HUDEP-2 (cell line): ENCODE measurements at regions not wholly inside any gene's neighbourhood (a gene's known extent, or its start where the extent isn't known, plus 50 kb on each side); places are given as distances from the start of the nearest gene placed in this dataset.
"Not testable (repeated sequence)": the region's sequence is repeated elsewhere in the genome, so short reads cannot be mapped to it uniquely, and the experiment has no call there.

Experiments used
- DNase-seq, 76 experiments: peaks; one replicate each; lab custom pipeline; 2025; ENCODE audit not compliant: unreplicated experiment in 76 of 76; lab: John Stamatoyannopoulos, UW

DNA sequence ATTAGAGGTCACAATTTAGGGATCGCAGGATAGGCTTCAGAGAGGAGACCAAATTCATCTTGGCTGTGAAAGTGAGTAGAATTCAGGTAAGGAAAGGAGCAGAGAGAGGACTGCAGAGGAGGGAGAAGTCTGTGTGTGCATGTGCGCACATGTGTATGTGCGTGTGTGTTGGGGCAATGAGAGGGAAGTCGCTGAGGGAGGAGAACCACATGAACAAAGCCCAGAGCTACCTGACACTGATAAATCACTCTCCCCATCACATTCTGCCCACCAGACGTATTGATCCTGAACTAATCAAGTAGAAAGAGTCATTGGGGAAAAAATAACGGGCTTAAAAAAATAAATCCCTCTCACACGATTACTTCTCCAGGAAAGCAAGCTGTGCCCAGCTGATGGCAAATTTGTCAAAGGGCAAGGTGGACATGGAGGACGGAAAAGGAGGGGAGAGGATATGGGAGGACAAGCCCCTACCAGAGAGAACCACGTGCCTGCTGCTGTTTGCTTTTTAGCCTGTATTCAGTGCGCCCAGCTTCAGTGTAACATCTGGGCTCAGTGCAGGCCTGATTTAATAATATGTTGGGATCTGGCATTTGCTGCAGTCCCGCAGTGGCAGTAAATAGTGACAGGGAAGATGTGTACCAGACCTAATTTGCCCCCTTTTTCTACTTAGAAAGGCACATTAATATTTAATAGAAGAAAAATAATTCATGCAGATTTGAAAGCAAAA, 307.5 kb downstream of the C1D start:
- no peak for DNase-seq

DNA sequence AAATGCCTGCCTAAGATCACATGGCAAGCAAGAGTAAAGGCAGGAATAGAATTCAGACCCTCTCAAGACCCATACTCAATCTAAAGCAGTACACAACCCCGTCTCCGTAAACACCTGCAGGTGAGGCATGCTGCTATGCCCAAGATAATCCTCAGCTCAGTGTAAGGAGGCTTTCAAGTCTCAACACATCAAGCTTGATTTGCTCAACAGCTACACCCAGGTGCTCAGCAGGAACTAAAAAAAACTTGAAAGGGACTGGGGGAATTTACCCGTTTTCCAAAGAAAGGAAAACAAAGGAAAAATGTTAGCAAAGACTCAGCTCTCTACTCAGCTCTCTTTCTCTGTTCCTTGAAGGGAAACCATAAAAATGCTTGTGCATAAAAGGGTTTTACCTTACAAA, 301.8 kb downstream of the C1D start:
- no peak for DNase-seq

DNA sequence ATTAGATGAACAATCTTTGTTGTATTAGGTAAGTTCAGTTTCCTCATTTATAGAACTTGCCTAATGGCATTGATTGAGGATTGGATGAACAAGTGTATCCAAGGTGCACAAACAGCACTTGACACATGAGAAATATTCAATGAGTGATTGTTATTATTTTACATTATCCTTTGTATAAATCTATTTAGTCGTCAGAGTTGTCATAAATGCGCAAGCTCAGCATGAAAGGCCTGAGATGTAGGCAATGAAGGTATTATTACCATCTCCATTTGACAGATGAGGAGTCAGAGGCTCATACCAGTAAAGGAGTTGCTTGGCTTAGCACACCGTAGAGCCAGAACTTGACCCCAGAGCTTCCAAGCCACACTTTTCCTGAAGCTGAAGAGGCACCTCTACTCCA, 291.4 kb downstream of the C1D start:
- no peak for DNase-seq

DNA sequence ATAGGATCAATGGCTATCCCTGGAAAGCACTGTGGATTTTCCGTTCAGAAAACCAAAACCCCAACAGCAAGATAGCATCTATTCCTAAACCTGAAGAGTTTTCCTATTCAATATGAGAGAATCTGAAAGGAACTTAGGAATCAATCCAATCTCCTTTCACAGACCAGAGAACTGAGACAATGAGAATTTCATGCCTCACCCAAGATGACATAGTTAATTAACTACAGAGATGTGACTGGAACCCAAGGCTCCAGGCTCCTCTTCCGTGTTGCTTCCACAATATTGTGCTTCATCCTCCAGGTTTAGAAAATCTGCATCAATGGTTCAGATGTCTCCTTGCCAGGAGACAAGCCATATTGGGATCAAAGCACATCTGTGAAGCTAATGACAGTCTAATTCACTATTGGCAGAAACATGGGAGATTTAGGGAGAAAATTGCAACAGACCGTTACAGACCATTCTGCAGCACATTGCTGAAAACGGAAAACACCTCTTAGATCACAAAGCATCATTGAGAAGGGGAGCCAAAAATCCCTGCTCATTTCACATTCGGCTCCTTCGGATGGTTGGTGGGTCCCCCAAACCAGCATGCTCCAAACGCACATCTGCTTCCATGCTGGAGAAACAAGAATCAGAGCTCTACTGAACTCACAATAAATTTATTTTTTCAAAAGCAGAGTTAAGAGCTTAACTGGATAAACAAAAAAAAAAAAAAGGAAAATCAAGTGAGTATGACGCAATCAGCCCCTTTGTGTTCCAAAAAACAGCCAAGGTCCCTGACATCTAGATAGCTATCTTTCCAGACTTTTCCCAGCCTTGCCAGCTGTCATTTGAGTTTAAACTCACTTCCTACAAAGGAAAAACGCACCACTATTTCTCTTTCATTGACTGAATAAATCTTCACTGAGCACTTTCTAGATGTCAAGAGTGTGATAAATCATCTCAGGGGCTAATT, 290.3 kb downstream of the C1D start:
- no peak for DNase-seq

DNA sequence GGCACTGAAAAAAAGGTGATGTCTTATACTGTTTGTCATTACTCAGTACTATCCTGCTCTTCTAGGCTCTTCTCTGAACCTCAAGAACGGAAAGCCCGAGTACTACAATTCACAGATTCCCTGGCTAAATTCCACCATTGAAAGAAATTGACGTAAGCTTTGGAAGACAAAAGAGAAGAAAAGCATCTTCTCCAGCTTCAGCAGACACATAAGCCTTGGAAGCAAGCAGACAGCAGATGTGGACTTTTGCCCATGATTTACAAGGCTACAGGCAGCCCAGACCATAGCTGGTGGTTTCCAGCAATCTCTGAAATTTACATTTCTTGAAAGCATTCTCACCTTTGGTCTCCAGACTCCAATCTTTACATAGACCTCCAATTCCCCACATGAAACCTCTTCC, 289.0 kb downstream of the C1D start:
- no peak for DNase-seq

DNA sequence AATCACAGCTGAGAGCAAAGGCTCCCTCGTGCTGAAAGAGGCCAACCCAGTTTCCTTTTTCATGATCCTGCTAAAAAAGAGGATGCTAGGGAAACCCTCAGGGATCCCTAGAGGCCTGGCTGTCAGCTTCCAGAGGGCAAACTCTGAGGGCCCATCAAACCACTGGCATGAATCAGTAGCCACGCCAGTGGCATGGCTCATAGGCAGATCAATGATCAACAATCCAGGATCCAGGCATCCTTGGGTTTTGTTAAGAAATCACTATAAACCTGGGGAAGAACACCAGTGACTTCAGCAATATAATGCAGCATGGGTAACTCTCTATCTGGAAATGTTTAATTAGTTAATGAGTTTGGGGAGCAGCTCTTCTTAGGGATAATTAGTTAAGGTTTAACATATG, 286.5 kb downstream of the C1D start:
- no peak for DNase-seq

DNA sequence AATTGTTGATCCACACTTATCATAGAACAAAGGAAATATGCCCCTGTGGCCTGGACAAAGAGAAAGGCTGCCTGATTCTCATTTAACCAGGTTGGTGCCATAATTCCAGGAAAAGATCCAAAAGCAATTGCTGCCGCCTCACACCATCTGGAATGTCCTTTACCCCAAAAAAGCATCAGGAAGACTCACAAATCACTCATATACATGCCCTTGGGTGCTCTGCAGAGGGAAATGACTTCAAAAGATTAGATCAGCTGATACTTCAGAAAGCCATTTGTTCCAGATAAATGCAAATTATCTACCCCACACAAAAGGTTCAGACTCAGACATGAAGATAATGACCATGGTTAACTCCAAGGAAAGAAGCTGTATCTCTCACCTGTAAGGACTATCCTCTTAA, 285.8 kb downstream of the C1D start:
- DNase-seq = no peak

DNA sequence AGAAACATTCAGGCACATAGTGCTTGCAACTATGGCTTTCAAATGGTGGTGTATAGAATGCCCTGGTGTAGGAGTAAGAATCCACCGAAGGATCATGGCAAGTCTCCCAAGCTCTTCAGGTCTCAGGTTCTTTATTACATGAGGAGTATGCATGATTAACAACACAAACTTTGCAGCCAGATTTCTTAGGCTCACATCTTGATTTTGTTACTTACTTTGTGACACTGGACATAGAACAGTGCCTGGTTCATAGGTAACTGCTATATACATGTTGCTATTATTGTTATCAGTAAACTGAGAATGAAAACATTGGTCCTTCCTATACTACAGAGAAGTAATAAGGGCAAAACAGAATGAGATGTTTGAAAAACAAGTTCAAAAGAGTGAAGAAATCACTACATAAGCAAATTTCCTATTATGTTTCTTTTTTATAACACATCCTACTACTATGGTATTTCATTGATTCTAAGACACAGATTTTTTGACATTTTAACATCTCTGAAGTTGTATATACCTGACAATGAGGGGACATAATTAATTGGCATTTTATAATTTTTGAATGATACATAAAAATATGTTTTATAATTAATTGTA, 284.9 kb downstream of the C1D start:
- DNase-seq = no peak

DNA sequence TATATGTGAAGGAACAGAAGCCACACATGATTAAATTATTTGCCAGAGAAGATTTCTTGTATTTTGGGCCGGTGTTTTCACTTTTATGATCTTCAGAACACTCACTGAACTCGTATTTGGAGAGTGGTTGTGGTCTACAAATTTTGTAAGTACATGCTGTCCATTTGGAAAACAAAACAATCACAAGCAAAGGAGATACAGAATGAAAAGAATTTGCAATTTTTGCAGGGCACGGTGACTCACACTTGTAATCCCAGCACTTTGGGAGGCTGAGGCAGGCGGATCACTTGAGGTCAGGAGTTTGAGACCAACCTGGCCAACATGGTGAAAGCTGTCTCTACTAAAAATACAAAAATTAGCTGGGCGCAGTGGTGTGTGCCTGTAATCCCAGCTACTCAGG, 282.0 kb downstream of the C1D start:
- DNase-seq = not testable (repeated sequence)

DNA sequence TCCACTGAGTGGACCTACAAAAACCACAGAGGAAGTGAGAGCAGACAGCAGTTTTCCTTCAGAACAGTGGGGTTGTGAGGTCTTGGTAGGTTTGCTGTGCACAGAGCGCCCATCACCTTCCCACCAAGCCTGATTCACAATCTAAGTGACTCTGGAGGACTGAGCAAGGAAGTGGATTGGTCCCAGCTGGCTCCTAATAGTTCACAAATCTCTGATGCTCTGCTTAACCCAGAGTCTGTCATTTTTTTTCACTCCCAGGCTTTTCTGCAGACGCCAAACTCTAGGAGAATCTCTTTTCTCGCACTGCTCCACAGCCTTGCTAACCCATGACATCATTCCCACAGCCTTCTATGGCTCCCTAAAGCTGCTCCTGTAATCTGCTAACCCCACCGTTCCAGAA, 280.4 kb downstream of the C1D start:
- no peak for DNase-seq

DNA sequence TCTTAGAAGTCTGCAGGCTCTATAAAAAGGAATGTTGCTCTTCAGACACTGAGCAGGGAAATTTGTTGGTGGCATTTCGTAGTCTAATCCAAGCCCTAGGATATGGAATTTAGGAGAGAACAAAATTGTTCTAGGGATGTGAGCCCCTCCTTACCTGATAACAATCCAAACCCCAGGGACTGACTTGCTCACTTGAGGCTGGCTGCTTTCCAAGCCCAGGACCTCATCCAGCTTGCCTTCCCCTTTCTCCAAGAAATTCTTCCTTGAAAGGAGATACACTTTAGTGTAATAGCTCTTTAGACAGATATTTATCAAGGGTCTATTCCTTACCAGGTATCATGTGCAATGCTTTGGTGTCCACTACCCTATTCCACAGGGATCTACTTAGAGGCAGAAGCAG, 279.8 kb downstream of the C1D start:
- DNase-seq = no peak

DNA sequence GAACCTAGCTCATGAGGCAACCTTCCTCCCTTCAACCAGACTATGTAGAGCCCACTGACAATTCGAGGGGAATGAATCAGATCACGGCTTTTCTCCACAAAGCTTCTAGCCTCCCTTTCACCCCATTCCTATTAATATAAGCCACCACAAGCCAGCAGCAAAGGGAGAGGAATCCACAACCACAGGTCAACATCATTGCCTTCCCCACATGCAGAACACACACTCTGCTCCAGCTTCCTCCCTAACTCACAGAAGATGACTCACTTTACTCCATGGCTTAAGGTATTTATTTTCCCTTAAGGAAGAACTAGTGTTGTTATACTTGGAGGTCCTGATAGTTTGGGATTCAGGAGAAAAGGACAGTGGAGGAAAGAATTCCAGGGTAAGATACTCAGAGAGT, 272.2 kb downstream of the C1D start:
- no peak for DNase-seq

DNA sequence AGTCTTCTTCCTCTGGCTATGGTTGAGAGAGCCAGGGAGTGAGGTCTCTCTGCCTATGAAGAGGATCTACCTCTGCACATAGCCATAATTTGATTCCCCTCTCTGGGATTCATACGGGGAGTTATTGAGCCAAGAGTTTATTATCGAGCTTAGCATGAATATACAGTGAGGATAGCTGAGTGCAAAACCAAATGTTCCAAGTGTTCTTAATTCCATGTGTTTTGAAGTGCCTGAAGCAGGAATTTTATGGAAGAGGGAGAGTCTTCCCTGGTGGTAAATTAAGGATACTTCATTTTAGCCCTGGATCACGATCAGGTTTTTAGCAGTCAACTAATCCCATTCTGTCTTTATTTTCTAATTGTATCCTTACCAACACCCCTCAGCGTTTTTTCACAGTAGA, 270.6 kb downstream of the C1D start:
- no peak for DNase-seq

DNA sequence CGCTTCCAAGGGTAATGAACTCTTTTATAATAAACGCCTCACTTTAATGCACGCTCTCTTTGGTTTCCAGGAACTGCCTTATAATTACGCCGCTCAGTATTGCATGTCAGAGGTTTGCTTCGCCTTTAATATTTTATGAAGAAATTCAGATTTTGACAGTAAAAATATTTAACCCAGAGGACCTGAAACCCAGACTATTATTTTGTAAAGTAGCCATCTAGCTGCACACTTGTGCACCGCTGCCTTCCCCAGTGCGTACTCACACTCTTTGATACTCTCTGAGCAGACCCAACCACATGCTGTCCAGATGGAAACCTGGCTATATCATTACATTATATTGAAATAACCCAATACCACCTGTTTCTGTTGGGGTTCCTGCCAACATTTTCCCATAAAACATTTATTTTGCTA, 270.1 kb downstream of the C1D start:
- DNase-seq = no peak

DNA sequence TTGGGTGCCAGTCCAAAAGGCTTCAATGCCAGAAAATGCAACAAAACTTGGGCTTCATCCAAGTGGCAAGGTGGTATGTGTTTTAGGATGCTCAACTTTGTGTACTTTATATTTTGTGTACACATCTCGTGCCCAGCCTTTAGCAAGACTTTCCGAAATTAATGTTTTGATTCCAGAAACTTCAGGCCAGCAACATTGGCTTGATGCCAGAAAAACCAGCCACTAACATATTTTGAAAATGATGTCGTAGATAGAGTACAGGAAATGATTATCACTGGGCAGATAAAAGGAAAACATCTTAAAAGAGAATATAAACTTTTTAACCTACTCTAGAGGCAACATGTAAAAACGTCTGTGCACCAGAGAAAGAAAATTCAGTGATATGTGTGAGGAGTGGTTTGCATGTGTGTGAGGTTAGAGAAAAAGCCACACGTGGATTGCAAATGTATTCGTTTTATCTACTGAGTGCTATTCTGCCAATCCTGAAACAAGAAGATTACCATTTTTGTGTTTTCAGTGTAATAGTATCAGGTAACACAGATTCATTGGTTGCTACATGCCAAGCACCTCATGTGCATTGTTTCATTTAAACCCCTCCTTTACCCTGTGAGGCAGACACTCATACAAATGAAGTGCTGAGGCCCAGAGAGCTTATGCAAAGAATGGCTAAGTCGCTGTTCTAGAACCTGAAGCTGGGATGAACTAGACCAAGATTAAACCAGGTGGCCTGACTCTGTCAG, 264.8 kb downstream of the C1D start:
- DNase-seq = no peak

DNA sequence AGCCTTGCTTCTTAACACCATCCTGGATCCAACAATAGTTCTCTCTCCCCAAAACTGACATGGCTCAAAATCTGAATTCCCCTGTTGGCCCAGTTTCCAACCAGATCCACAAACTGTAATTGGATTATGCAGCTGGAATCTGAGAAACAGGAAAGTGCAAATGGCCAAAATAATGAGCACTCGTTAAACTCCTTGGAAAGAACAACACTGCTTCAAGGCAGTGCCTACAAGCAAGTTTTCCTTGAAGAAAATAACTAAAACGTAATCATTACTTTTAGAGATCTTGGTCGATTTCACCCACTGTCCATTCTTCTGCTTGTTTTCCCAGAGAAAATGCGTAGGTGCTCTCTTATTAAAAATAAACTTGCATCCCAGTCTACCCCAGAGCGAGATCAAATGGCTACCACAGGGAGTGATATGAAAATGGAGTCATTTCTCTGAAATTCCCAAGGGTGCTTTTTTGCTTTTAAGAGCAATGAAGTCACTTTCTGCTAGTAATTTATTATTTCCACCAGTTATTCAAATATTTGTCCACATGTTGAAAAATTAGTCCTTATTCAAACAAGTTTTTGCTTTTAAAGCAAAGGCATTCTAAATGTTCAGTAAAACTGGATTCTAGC, 264.2 kb downstream of the C1D start:
- no peak for DNase-seq

DNA sequence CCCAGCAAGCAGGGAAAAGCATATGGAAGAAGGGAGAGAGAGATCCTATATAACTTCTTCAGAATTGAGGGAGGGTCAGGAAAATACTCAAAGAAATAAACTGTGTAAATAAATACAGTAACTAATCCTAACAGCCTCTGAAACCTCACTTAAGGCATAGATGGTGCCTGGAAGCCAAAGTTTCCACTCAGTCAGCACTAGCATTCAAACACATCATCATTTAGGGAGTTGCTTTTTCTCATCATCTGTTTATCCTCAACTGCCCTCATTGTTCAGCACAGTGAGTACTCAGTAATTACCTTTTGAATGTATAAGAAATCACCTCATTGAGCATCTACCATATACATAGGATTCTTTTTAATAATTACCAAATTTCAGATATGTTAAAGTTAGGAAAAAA, 262.9 kb downstream of the C1D start:
- no peak for DNase-seq

DNA sequence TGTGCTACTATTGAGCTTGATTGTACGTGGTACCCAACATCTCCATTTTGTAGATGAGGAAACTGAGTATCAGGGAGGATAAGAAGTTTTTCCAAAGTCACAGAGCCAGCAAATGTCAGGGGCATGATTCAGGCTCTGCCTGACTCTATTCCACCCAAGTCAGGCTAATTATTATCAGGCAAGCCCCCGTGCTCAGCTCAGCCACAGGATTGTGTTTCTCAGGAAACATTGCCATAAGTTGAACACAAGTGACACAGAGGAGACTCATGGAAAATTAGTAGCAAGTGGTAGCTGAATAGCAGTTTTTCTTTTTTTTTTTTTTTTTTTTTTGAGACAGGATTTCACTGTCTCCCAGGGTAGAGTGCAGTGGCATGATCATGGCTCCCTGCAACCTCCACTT, 260.5 kb downstream of the C1D start:
- DNase-seq = no peak

DNA sequence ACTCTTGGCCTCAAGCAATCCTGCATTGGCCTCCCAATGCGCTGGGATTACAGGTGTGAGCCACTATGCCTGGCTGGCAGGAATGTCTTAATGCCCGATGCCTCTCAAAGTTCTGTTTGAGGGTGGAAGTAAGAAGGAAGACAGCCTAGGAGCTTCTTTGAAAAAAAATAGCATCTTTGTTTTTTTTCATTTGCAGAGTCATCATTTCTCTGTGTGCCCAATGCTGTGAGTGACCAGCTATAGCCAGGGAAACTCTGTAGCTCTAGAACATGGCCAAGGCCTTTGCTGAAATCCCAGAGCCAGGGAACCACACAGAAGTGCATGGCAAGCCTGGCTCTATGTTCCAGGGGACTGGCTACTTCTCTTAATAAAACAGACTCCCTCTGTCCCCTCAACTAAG, 260.0 kb downstream of the C1D start:
- no peak for DNase-seq

DNA sequence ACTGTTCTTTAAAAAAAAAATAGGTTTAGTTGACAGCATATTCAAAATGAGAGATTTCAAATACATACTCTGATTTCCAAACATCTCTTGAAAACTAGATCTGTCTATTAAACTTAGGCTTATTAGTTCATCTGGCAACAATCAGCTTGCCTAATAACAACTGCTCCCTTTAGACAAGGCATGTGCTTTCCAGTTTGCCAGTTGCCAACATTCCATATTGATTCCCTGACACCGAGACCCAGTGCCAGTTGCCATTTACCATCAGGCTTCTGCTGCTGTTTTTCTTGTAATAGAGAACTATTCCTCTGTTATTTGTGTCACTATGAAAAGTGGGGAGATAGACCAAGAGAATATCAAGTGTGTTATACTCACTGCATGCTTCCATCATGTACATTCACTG, 256.0 kb downstream of the C1D start:
- DNase-seq = no peak

DNA sequence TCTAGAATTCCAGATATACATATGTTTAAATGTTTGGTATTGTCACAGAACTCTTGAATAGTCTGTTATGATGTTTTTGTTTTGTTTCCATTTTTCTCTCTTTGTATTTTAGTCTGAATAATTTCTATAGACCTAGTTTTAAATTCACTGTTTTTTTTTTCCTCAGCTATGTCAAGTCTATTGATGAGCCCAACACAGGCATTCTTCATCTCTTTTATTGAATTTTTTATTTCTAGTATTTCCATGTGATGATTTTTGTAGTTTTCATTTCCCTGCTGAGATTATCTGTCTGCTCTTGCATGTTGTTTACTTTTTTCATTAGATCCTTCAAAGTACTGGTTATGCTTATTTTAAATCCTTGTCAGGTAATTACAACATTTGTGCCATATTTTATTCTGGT, 254.7 kb downstream of the C1D start:
- DNase-seq = no peak
